Osteocyte (in vitro differentiated cells): ENCODE measurements at regions not wholly inside any gene's neighbourhood (a gene's known extent, or its start where the extent isn't known, plus 50 kb on each side); places are given as distances from the start of the nearest gene placed in this dataset.

Experiments
- DNase-seq: peaks from one replicate; pipeline ENCODE4 v3.0.0; 2021; ENCODE audit warnings: mixed read lengths; ENCODE audit not compliant: unreplicated experiment; ENCODE audit errors: extremely low spot score
- H3K27ac Mint-ChIP-seq: one replicate; pipeline ENCODE4 v1.8.0; 2021; ENCODE audit warnings: mild to moderate bottlenecking, mixed read lengths; ENCODE audit not compliant: unreplicated experiment
- H3K27me3 Mint-ChIP-seq: one replicate; pipeline ENCODE4 v1.8.0; 2021; ENCODE audit warnings: mixed read lengths; ENCODE audit not compliant: unreplicated experiment
- H3K36me3 Mint-ChIP-seq: one replicate; pipeline ENCODE4 v1.8.0; 2021; ENCODE audit warnings: mixed read lengths; ENCODE audit not compliant: unreplicated experiment
- H3K4me1 Mint-ChIP-seq: one replicate; pipeline ENCODE4 v1.8.0; 2021; ENCODE audit warnings: mixed read lengths; ENCODE audit not compliant: unreplicated experiment
- H3K4me3 Mint-ChIP-seq: one replicate; pipeline ENCODE4 v1.8.0; 2021; ENCODE audit warnings: mild to moderate bottlenecking, moderate library complexity, mixed read lengths; ENCODE audit not compliant: unreplicated experiment
- H3K9me3 Mint-ChIP-seq: one replicate; pipeline ENCODE4 v1.8.0; 2021; ENCODE audit warnings: mixed read lengths; ENCODE audit not compliant: unreplicated experiment
- CTCF ChIP-seq: fragments of 200-600 bp; sonication (generic); IDR thresholded peaks from 2 replicates; pipeline ENCODE4 v1.5.0; 2021; ENCODE audit warnings: antibody characterized with exemption, mild to moderate bottlenecking, moderate library complexity

- no peak overlapping the region for H3K4me3 Mint-ChIP-seq
- no peaks in the 10 kb centered on the region for H3K9me3 Mint-ChIP-seq
- no peak overlapping the region for H3K27ac Mint-ChIP-seq
- H3K36me3 Mint-ChIP-seq = no peaks in the 10 kb centered on the region
- DNase-seq = no peak
- H3K4me1 Mint-ChIP-seq = no peaks in the 10 kb centered on the region
- no peak for TF ChIP-seq CTCF
- H3K27me3 Mint-ChIP-seq = no peaks in the 10 kb centered on the region
Observed at GRCh38 chr16:73193464-73193863, 145.5 kb upstream of the ZFHX3 start.

- no peaks in the 10 kb centered on the region for H3K36me3 Mint-ChIP-seq
- no peak for TF ChIP-seq CTCF
- DNase-seq = no peak
- H3K4me3 Mint-ChIP-seq = no peak overlapping the region
- H3K9me3 Mint-ChIP-seq = no peaks in the 10 kb centered on the region
- H3K4me1 Mint-ChIP-seq = peaks cover 1% of the 10 kb centered on the region
- no peak overlapping the region for H3K27ac Mint-ChIP-seq
- H3K27me3 Mint-ChIP-seq = no peaks in the 10 kb centered on the region
Observed at GRCh38 chr16:73192232-73192894, 144.4 kb upstream of the ZFHX3 start.

GRCh38 chr16:73191660-73192046, 143.7 kb upstream of the ZFHX3 start:
- Mint-ChIP-seq H3K36me3 (no peaks in the 10 kb centered on the region), H3K4me3 (no peak overlapping the region), H3K4me1 (peaks cover 7% of the 10 kb centered on the region), H3K27ac (no peak overlapping the region), H3K27me3 (no peaks in the 10 kb centered on the region), H3K9me3 (no peaks in the 10 kb centered on the region)
- DNase-seq = peak; percentile 69
- no peak for TF ChIP-seq CTCF

- H3K27ac Mint-ChIP-seq = no peak overlapping the region
- H3K36me3 Mint-ChIP-seq = no peaks in the 10 kb centered on the region
- H3K27me3 Mint-ChIP-seq = no peaks in the 10 kb centered on the region
Observed at GRCh38 chr16:73190688-73191659, 143.0 kb upstream of the ZFHX3 start.

More at GRCh38 chr16:73190688-73191659, 143.0 kb upstream of the ZFHX3 start:
- DNase-seq = peak; percentile 59
- Mint-ChIP-seq H3K9me3 (no peaks in the 10 kb centered on the region), H3K4me3 (no peak overlapping the region), H3K4me1 (peaks cover 10% of the 10 kb centered on the region)
- TF ChIP-seq CTCF = no peak
